IPS DF 4.7 (cell line): ENCODE measurements at regions not wholly inside any gene's neighbourhood (a gene's known extent, or its start where the extent isn't known, plus 50 kb on each side); places are given as distances from the start of the nearest gene placed in this dataset.

Source experiments
- DNase-seq: peaks from one replicate; pipeline ENCODE4 v3.0.0-alpha.2; 2013; ENCODE audit warnings: low spot score; ENCODE audit errors: extremely low read depth

GRCh38 chr18:2410688-2411087 lies 160.6 kb downstream of the METTL4 start:
- no peak for DNase-seq

DNA sequence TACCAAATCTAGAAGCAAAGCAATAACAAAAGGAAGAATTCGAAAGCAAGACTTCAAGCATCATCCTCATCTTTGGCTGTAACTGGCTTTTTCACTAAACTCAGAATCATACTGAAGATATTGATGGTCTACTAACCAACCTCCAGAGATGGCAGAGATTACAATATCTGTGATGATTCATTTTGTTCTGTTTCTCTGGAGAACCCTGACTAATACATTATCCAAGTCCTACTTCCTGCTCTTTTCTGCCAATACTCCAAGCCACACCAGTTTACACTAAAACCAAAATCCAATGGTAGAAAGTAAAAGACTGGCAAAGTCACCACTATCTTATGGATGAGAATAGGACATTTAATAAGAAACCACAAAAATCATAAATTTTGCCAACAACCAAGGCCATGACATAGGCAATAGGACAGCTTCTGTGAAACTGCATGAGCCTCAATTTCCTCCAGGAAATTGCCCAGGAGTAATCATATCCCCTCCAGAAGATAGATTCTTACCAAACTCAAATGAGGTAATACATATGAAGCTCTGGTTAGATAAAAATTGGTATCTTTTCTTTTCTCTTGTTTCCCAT lies 159.8 kb downstream of the METTL4 start:
- DNase-seq, result no peak

GRCh38 chr18:2412281-2412680 lies 159.0 kb downstream of the METTL4 start:
- no peak for DNase-seq

DNA sequence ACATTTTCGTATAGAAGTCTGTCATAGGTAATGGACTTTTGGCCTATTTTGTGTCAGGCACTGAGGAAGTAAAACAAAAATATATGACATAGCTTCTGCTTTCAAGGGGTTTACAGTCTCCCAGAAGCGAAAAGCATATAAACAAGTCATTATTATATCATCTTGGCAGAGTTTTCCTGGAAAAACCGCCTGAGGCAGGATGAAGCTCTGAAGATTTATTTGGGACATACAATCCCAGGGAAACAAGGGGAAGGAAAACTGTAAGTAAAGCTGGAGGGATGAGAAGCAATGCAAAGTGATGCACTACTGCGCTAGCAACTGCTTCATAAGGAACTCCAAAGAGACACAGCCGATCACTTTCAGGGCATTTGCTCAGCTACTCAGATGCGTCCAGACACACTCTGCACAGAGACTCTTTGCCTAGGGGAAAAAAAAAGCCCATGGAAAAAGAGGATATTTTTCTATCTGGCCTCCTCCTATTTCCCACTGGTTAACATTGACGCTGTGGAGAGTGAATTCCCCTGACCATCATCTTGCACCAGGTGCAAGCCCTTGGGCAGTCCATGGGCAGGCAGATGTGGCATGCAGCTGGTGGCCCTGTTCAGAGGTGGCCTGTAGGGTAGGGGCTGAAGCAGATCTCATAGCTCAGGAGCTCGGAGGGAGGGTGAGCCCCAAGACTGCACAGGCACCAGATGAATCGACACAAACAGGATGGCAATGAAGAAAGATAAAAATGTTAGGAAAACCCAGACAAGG lies 158.1 kb downstream of the METTL4 start:
- DNase-seq, result no peak

DNA sequence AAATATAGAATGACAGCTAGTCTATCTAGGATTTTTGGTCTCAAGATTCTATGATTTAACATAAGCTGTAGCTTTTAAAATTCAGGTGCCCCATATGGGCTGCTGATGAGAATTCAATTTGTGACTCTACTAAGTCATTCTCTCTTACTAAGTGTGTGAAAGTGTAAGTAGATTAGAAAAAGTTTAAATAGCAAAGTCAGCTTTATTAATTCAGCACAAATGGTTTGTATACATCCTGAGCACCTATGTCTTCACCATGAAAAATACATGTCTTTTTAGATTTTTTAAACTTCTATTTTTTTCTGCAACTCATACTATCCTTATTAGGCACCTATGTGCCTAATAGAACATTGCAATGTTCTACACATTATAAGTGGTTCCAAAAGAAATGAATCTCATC lies 157.1 kb downstream of the METTL4 start:
- DNase-seq, result no peak

DNA sequence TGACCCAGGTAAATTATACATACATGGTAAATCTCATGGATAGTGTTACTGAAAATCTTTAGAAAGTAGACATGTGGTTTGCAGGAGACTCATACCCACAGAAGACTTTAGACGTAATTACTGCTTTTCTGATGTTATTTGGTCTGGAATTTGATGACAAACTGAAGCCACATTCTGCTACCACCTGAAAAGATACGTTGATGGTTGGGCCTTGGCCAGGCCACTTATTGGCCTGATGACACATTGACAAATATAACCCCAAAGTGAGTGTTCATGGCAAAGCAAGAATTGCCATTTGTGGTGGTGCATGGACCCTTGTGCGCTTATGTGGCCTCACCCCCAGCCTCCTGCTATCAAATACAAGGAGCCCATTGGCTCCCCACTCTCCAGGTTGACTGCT lies 155.6 kb downstream of the METTL4 start:
- DNase-seq, result no peak

GRCh38 chr18:2417861-2418610 lies 153.3 kb downstream of the METTL4 start:
- DNase-seq, result no peak

DNA sequence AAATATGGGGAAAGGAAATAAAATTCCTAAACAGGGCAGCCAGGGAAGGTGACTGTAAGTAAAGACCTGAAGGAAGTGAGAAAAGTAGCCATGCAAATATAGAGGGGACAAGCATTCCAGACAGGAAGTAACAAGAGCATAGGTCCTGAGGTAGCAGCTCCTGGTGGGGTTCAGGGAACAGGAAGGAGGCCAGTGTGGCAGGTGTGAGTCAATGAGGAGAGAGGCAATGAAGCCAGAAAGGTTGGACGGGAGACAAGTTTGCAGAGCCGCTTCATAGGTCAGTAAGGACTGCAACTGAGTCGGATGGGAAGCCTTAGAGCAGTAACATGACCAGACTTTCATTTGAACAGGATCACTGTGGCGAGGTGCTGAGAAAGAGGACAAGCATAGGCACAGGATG lies 150.9 kb downstream of the METTL4 start:
- DNase-seq, result no peak

GRCh38 chr18:2423761-2424160 lies 147.5 kb downstream of the METTL4 start:
- no peak for DNase-seq

DNA sequence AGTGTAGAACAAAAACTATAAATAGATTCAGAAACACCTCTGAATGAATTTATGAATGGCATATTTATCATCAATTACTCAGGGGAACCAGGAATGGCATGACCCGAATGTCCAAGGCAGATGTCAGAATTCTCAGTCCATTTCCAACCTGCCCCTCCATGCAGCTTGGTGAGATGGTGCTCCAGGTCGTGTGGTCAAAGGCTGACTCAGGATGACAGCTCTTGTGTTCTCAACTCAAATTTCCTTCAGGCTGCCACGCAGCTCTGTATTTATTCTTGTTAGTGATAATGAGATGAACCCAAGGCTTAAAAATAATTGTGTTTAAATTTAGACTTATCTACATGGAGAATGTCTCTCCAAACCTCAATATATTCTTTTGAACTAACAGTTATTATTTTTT lies 146.9 kb downstream of the METTL4 start:
- no peak for DNase-seq

- no peak for DNase-seq
Measured at GRCh38 chr18:2425426-2426317, 145.6 kb downstream of the METTL4 start.

DNA sequence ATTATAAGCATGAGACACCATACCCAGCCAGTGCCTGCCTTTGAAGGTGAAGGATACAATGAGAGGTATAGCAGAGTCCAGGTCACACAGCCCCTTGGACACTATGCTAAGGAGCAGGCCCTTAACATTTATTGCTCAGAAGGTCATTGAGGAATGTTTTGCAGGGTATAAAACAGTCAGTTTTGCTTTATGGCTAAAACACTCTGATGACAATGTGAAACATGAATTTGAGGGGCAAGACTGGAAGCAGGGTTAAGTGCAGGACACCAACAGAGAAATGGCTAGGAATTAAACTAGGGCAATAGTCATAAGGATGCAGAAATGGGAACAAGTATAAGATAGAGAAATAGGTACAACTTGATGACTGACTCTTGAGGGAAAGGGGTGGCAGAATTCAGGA lies 141.1 kb downstream of the METTL4 start:
- DNase-seq, result no peak

DNA sequence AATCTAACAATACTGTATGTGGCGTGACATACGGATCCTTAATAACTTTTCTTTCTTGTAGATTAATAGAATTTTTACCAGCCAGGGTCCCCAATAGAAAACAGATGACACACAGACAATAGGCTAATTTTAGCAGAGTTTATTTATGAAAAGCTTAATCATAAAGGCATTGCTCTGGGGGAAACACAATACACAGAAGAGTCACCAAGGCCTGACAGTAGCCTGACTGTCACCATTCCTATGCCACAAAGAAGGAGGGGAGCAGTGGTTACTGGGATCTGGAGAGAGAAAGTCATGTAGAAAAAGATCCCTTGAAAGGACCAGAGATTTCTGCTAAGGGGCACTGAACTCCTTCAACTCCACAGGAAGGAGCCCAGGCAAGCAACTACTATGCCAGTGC lies 139.5 kb downstream of the METTL4 start:
- DNase-seq, result no peak

GRCh38 chr18:2433366-2433765 lies 137.9 kb downstream of the METTL4 start:
- DNase-seq, result no peak

DNA sequence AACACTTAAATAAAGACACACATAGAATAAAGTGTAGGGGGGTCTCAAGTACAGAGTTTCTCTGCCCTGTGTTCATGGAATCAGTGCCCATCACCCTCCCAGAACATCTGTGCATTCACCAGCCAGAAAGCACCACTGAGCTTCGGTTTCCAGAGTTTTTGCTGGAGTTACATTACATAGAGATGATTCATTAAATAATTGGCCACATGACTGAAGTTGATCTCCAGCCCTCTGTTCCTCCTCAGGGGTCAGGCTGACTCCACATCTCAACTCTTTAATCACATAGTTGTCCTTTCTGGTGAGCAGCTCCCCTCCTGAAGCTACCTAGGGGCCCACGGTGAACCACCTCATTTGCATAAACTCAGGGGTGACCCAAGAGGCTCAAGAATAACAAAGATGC lies 129.8 kb downstream of the METTL4 start:
- DNase-seq, result no peak

- DNase-seq, result no peak
Measured at GRCh38 chr18:2442006-2442405, 129.3 kb downstream of the METTL4 start.

GRCh38 chr18:2442726-2443275 lies 128.5 kb downstream of the METTL4 start:
- no peak for DNase-seq

GRCh38 chr18:2444201-2444875 lies 127.0 kb downstream of the METTL4 start:
- no peak for DNase-seq

DNA sequence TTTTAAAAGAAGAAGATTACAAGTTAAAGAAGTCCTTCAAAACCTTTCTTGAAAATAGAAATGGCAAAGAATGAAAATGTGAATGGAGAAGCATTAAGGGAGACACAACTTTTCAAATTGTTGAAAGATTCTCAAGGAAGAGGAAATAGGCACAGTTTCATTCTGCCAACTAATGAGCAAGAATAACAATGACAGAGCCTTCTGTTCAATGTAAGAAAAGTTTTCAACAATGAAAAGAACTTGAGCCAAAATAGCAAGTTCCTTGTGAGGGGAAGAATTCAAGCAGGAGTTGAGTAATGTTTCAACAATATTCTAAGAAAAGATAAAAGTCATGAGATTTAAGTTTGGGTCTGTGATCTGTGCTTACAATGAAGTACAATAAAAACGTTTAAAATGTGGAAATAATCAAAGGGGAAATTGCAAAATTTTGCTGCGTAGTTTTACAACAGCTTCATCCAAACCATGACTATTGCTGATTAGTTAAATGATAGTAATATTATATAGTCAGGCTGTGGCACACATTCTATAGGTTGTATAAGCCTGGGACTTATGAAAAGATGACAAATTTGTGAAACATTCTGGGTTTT lies 122.6 kb downstream of the METTL4 start:
- DNase-seq, result no peak

- no peak for DNase-seq
Measured at GRCh38 chr18:2451556-2451955, 119.7 kb downstream of the METTL4 start.
